DMS79 (cell line): ENCODE measurements at regions not wholly inside any gene's neighbourhood (a gene's known extent, or its start where the extent isn't known, plus 50 kb on each side); places are given as distances from the start of the nearest gene placed in this dataset.
"Not testable (repeated sequence)": the region's sequence is repeated elsewhere in the genome, so short reads cannot be mapped to it uniquely, and the experiment has no call there.

ENCODE experiments used
- DNase-seq: peaks from one replicate; lab custom pipeline; 2025; lab: John Stamatoyannopoulos, UW

- DNase-seq, result no peak
These were observed 364.2 kb upstream of the CNTN3 start for GRCh38 chr3:74978684-74979083.

DNA sequence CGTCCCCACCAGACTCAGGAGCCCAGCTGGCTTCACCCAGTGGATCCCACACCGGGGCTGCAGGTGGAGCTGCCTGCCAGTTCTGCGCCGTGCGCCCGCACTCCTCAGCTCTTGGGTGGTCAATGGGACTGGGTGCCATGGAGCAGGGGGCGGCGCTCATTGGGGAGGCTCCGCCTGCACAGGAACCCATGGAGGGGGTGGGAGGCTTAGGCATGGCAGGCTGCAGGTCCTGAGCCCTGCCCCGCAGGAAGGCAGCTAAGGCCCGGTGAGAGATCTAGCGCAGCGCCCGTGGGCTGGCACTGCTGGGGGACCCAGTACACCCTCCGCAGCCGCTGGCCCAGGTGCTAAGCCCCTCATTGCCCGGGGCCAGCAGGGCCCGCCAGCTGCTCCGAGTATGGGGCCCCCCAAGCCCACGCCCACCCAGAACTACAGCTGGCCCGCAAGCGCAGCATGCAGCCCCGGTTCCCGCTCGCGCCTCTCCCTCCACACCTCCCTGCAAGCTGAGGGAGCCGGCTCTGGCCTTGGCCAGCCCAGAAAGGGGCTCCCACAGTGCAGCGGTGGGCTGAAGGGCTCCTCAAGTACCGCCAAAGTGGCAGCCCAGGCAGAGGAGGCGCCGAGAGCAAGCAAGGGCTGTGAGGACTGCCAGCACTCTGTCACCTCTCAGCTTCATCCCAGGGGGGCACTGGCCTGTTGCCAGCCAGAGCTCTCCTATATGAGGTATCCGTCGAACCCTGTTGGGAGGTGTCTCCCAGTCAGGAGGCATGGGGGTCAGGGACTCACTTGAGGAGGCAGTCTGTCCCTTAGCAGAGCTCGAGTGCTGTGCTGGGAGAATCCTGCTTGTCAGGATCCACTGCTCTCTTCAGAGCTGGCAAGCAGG is 370.8 kb upstream of the CNTN3 start:
- not testable (repeated sequence) for DNase-seq

- DNase-seq, result no peak
These were observed 373.6 kb upstream of the CNTN3 start for GRCh38 chr3:74988095-74988494.

- no peak for DNase-seq
These were observed 378.4 kb upstream of the CNTN3 start for GRCh38 chr3:74992898-74993297.

- DNase-seq, result no peak
These were observed 386.9 kb upstream of the CNTN3 start for GRCh38 chr3:75001330-75001729.

GRCh38 chr3:75012791-75013331 is 398.4 kb upstream of the CNTN3 start:
- no peak for DNase-seq

DNA sequence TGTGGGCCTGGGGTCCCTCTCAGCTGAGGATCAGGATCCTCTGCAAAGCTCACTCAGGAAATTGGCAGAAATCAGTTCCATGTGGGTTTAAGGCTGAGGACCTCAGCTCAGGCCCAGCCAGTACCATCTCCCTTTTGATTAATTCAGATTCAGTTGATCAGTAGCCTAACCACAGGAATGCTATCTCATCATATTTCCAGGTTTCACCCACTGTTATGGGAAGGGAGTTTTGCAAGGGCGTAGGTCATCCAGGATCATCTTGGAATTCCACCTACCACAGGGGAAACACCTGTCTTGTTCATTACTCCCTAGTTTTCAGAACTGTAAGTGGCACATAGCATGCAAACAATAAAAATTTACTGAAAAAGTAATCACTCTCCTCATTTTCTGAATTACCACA is 399.5 kb upstream of the CNTN3 start:
- no peak for DNase-seq

DNA sequence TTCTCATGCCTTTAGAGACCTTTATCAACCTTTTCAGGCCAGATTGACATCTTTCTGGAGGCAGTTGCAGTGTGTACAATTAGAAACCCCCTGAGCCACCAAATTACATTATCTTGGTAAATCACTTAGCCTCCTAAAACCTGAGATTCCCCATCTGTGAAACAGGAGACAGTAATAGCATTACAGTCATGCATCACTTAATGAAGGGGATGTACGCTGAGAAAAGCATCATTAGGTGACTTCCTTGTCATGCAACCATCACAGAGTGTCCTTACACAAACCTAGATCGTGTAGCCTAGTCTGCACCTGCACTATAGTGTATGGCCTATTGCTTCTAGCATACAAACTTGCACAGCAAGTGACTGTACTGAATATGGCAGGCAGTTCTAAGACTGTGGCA is 400.8 kb upstream of the CNTN3 start:
- DNase-seq, result no peak

GRCh38 chr3:75035146-75035545 is 420.7 kb upstream of the CNTN3 start:
- DNase-seq, result no peak

DNA sequence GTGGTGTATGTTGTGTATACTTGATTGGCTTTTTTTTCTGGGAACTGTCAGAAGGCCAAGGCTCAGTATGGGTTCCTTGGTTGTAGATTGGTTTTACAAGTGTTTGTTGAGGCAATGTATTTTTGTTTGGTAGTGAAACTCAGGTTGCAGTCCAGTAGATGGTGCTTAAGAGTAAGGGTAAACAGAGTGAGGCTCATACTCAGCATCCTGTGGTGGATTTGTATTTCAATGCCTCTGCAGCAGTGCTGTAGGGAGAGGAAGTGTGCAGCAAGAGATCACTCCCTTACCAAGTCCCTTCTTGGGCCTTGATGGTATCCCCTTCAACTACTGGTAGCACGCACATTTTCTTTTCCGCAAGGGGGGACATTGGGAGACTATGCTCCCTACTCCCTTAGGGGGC is 428.5 kb upstream of the CNTN3 start:
- DNase-seq, result no peak

DNA sequence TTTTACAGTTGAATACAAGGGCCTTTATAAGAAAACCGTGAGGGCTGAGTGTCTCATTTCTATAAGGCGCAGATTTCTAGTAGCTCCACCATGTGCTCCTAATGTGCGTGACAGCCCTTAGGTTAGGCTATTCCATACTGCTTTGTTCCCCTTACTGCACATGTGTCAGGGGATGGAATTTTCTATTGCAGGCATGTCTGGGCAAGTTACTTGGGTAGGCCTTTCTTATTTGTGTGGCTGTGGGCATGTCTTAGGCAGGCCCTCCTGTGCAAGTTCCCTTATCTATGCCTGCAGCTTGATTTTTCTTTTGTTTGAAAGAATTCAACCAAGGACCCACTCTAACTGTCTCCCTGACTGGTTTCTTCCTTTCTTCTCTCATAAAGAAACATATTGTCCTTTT is 434.2 kb upstream of the CNTN3 start:
- no peak for DNase-seq

- no peak for DNase-seq
These were observed 435.1 kb upstream of the CNTN3 start for GRCh38 chr3:75049533-75049932.

DNA sequence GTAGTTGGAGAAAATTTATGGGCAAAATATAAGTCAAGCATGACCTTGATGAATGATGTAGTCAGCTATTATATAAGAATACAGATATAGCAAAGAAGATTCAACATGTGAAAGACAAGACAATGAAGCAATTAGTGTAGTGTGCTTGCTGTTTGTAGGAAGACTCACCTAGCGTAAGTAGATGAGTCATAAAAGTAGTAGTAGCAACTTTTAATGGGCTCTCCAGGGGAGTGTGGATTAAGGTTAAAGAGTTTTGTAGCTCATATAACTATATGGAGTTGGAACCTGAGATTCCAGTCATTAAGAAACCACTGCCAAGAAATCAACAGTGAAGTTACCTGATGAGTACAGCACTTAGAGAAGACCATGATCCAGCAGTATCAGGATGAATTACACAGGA is 444.7 kb upstream of the CNTN3 start:
- no peak for DNase-seq

DNA sequence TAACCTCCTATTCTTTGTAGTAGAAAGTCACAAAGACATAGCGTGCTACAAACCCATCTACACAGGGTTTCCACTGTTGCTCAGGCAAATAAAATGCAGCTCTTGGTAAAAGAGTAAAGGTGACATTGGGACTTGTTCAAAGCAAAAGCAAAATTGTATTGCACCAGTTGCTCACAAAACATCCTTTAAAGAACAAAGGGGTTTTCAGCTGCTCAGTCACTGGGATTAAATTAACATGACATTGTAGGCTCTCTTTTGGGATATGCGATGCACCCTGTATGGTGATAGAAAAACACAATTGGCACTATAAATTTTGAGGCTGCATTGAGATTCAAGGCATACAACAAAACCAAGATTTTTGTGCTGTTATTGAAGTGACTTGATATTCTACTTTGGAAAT is 447.3 kb upstream of the CNTN3 start:
- no peak for DNase-seq

GRCh38 chr3:75075158-75075557 is 460.7 kb upstream of the CNTN3 start:
- DNase-seq, result no peak

DNA sequence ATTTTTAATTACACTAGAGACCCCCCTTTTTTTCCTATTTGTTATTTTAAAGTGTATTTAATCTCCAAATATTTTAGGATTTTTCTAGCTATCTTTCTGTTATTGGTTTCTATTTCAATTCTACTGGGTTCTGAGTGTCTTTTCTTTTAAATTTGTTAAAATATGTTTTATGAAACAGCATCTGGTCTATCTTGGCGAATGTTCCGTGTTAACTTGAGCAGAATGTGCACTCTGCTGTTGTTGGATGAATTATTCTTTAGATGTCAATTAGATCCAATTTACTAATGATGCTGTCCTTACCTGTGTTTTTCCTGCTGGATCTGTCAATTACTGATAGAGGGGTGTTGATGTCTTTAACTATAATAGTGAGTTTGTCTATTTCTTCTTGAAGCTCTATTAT is 462.0 kb upstream of the CNTN3 start:
- no peak for DNase-seq

DNA sequence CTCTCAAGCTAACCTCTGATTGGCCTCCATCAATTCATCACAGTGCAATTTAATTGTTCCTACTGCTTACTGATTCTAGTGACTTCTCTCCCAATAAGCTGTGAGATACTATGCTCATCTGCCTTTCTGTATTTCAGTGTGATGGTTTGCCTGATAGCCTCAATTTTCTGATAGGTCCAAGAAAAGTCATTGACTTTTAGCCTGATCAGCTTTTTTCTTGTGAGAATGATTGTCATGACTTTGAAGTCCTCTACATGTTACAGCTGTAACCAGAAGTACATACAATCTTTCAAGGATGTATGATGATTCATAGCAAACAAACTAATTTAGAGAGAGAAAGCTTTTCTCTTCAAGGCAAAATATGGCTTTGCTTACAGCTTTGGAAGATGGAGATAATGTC is 463.8 kb upstream of the CNTN3 start:
- DNase-seq, result no peak

DNA sequence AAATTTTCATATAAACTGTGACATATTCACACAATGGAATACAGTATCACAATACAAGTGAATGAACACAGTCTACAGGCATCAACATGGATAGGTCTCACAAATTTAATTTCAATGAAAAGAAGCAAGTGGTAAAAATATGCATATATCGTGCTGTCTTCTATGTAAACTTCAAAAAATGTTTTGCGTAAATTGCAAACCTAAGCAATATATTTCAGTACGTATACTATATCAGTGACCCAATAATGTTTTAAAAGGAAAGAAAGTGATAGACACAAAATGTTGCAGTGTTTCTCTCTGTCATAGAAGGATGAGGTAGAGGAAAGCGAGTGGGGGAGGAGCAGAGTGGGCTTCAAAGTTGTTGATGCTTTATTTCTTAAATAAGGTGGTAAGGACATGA is 468.4 kb upstream of the CNTN3 start:
- no peak for DNase-seq

DNA sequence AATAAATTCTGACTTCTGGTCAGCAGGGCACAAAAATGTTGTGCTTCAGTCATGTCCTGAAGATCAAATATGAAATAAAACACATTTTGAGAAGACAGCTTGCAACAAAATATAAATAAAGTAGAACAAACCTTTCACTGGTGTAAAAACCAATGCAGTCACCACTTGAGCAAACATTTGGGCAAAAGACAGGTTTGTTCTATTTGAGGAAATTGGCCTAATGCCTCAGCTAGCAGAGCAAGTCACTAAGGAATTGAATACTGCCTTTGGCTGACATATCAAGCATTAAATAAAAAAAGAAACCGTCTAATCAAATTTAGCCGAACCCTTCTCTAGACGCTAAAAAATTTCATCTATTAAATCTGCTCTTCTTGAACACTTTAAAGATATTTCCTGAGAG is 475.4 kb upstream of the CNTN3 start:
- no peak for DNase-seq

DNA sequence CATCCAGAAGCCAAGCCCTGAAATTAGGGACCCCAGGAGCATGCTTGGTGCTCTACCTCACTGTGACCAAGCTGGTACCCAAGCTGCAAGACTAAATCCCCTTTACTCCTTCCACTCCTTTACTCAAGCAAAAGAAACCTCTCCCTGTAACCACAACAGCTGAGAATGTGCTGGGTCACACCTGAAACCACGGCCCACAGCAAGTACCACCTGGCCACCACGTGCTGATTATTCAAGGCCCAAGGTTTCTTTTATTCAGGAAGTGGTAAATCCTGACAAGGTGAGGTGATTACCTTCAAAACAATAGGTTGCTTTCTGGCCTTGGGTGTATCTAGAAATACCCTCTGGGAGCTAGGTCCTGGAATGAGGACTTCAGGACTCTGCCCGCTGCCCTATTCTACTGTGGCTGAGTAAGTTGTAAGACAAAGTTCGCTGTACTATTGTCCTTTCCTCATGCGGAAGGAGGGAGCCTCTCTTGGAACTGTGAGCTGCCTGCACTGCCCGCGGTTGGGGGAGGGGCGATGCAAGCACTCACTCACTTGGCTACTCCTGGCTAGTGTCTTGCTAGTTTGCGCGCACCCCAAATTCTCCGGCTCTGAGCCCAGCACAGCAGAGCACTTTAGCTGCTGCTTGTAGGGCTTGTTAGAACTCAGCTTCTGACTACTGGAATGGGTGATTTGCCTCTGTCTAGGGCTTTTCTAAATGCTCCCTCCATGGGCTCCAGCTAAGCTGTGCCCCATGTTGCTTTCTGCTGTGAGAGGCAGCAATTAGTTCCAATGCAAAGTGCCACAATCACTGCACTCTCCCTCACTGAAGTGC is 487.1 kb upstream of the CNTN3 start:
- no peak for DNase-seq

- no peak for DNase-seq
These were observed 496.3 kb upstream of the CNTN3 start for GRCh38 chr3:75110741-75111140.

GRCh38 chr3:75115695-75116094 is 501.2 kb upstream of the CNTN3 start:
- DNase-seq, result no peak

- no peak for DNase-seq
These were observed 504.3 kb upstream of the CNTN3 start for GRCh38 chr3:75118779-75119178.
